ENCODE measurements at regions not wholly inside any gene's neighbourhood (a gene's known extent, or its start where the extent isn't known, plus 50 kb on each side); places are given as distances from the start of the nearest gene placed in this dataset.

DNA sequence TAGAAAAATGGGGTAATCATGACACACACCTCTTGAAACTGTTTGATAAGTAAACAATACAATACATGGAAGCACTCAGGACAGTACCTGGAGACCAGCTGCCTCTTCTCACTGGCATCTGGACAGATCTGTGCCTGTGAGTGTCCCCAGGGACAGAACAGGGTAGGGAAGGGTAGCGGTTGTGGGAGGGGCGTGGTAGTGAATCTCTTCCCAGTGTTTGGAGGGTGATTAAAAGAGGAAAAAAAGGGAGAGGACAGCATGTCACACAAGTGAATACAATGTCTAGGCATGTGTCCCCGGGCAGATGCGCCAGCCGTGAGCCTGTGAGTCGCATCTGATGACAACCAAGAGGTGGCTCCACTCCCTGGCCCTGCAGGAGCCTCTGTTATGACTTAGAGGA lies 138.8 kb upstream of the MSX1 start:
- TF ChIP-seq EZH2 (IDR thresholded peaks at IDR 0.05; ENCODE audit: borderline replicate concordance, low read depth, low read length, poor library complexity, severe bottlenecking): no peak
- TF ChIP-seq, protein P1, sequence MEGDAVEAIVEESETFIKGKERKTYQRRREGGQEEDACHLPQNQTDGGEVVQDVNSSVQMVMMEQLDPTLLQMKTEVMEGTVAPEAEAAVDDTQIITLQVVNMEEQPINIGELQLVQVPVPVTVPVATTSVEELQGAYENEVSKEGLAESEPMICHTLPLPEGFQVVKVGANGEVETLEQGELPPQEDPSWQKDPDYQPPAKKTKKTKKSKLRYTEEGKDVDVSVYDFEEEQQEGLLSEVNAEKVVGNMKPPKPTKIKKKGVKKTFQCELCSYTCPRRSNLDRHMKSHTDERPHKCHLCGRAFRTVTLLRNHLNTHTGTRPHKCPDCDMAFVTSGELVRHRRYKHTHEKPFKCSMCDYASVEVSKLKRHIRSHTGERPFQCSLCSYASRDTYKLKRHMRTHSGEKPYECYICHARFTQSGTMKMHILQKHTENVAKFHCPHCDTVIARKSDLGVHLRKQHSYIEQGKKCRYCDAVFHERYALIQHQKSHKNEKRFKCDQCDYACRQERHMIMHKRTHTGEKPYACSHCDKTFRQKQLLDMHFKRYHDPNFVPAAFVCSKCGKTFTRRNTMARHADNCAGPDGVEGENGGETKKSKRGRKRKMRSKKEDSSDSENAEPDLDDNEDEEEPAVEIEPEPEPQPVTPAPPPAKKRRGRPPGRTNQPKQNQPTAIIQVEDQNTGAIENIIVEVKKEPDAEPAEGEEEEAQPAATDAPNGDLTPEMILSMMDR (conservative IDR thresholded peaks at IDR 0.05; ENCODE audit: low read depth, low read length): no peak
